CD4-positive, alpha-beta T cell (primary cell): ENCODE measurements at regions not wholly inside any gene's neighbourhood (a gene's known extent, or its start where the extent isn't known, plus 50 kb on each side); places are given as distances from the start of the nearest gene placed in this dataset.

Source experiments
- ATAC-seq: fragments of 200-7000 bp; cut with Tn5 transposase; one replicate; pipeline ENCODE4 v1.10.0; 2022; ENCODE audit warnings: mild to moderate bottlenecking; ENCODE audit not compliant: poor library complexity
- CTCF ChIA-PET: fragments of 350-600 bp; sonication (Branson Sonifier 250); formaldehyde crosslinking; loops from one replicate; lab custom pipeline; 2021; ENCODE audit warnings: antibody characterized with exemption, inconsistent platforms; lab: Charles Lee
- POLR2A ChIA-PET: fragments of 350-600 bp; sonication (Branson Sonifier 250); formaldehyde crosslinking; loops from one replicate; lab custom pipeline; 2021; ENCODE audit warnings: antibody characterized with exemption, inconsistent platforms; lab: Charles Lee
- DNase-seq, 14 experiments: peaks; one replicate each; pipeline ENCODE4 v3.0.0-alpha.2; 2013 to 2020; ENCODE audit warnings: mixed read lengths in 2 of 14
- H3K27ac ChIP-seq, 2 donors: one replicate each; pipeline versions ENCODE4 v1.5.1 to v1.7.0; 2013; ENCODE audit warnings: low read length in 2 of 2, low read depth in 1 of 2, mild to moderate bottlenecking in 1 of 2
- H3K27me3 ChIP-seq, 2 experiments: 1 replicate in 1 of 2; 2 replicates in 1 of 2; pipeline versions ENCODE4 v1.6.1 to v1.7.0; 2013; ENCODE audit warnings: low read length in 2 of 2, control low read depth in 1 of 2, mild to moderate bottlenecking in 1 of 2, moderate library complexity in 1 of 2; ENCODE audit not compliant: insufficient read depth in 2 of 2, control insufficient read depth in 1 of 2
- H3K36me3 ChIP-seq: one replicate; pipeline ENCODE4 v1.6.1; 2013; ENCODE audit warnings: low read length, control low read depth; ENCODE audit not compliant: insufficient read depth
- H3K4me1 ChIP-seq: one replicate; pipeline ENCODE4 v1.6.1; 2013; ENCODE audit warnings: low read length, control low read depth; ENCODE audit not compliant: insufficient read depth
- H3K4me3 ChIP-seq: one replicate; pipeline ENCODE4 v1.5.1; 2013; ENCODE audit warnings: mild to moderate bottlenecking, low read length, moderate library complexity
- H3K9me3 ChIP-seq, 2 experiments: 1 replicate in 1 of 2; 2 replicates in 1 of 2; pipeline versions ENCODE4 v1.6.1 to v1.7.0; 2013; ENCODE audit warnings: low read length in 2 of 2, mild to moderate bottlenecking in 2 of 2, control low read depth in 1 of 2, moderate library complexity in 1 of 2; ENCODE audit not compliant: control insufficient read depth in 1 of 2, insufficient read depth in 1 of 2
- H3K27ac Mint-ChIP-seq: one replicate; pipeline ENCODE4 v1.8.0; 2020; ENCODE audit warnings: mixed read lengths
- H3K27me3 Mint-ChIP-seq: one replicate; pipeline ENCODE4 v1.8.0; 2021; ENCODE audit warnings: mixed read lengths
- H3K36me3 Mint-ChIP-seq: one replicate; pipeline ENCODE4 v1.8.0; 2021; ENCODE audit warnings: low read depth, mixed read lengths
- H3K4me1 Mint-ChIP-seq: one replicate; pipeline ENCODE4 v1.8.0; 2021; ENCODE audit warnings: low read depth, mixed read lengths
- H3K4me3 Mint-ChIP-seq: one replicate; pipeline ENCODE4 v1.8.0; 2020; ENCODE audit warnings: mild to moderate bottlenecking, mixed read lengths
- H3K9me3 Mint-ChIP-seq: one replicate; pipeline ENCODE4 v1.8.0; 2020; ENCODE audit warnings: mixed read lengths
- CTCF ChIP-seq: fragments of 200-600 bp; IDR thresholded peaks from one replicate; pipeline ENCODE4 v1.8.0; 2022; ENCODE audit warnings: antibody characterized with exemption, mild to moderate bottlenecking
- intact Hi-C, 2 experiments: fragments of 100-400 bp; cut with DNase I in 1 of 2; cut with micrococcal nuclease in 1 of 2; formaldehyde crosslinking; loops; one replicate each; pipeline versions ENCODE4 v1.15.1 to v1.9.0; 2023 to 2025; cut with DNase I, micrococcal nuclease

DNA sequence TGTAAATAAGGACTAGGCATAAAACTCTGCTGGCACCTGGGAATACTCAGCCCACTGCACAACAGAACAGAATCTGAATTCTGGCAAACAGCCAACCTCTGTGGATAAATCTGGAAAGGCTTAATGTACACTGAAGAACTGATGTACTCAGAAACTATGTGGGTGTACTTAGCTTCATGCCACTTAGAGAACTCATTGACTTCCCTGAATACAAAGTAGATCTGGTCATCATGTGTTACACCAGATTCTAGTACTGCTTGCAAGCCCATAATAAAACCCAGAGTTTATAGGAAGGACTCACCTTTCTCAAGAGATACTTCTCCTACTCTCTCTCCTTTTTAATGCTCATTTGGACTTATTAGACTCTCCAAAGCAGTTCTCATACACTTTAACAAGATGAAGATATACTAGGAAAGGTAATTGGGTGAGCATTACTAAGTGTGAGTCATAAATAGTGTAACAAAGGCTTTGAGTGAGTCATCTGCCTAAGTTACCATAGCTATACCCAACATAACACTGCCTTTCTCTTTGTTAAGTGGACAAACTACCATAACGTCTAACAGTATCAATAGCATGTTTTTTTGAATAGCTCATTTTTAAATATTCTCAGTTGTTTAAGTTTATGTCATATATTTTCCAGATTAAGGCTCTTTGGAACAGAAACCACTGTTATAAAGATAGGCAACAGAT lies 309.1 kb downstream of the MDFIC start:
- intact Hi-C loops: no loop called here
- H3K9me3 Mint-ChIP-seq: peaks cover 5% of the 10 kb centered on the region
- no peak for TF ChIP-seq CTCF
- Histone ChIP-seq H3K4me1 (peaks cover 17% of the 10 kb centered on the region), H3K27me3 (no peaks in the 10 kb centered on the region), H3K9me3 (peaks cover 0 to 6% of the 10 kb centered on the region in 2 experiments), H3K36me3 (no peaks in the 10 kb centered on the region), H3K4me3 (no peak overlapping the region), H3K27ac (peak overlapping the region in 1 of 2 donors; percentile 8)
- peak overlapping the region; percentile 74 for H3K27ac Mint-ChIP-seq
- no peak overlapping the region for H3K4me3 Mint-ChIP-seq
- peak; percentile 83 for ATAC-seq
- ChIA-PET CTCF (interaction anchor here (2.0 to 2.1 kb wide), 2 partner anchors 9 to 13 kb away, joined by 5 to 7 read pairs; no protein-coding TSS in a partner anchor), POLR2A (interaction anchor here (0.6 kb wide), 1 partner anchor 95 kb away, joined by 3 read pairs; no protein-coding TSS in a partner anchor)
- peak in 3 of 14 experiments; percentile 45 to 52 (median 47) for DNase-seq
- H3K27me3 Mint-ChIP-seq: no peaks in the 10 kb centered on the region
- no peaks in the 10 kb centered on the region for H3K36me3 Mint-ChIP-seq
- H3K4me1 Mint-ChIP-seq: peaks cover 23% of the 10 kb centered on the region

- Mint-ChIP-seq H3K27ac (peak overlapping the region; percentile 86), H3K36me3 (no peaks in the 10 kb centered on the region), H3K9me3 (no peaks in the 10 kb centered on the region), H3K4me3 (peak overlapping the region; percentile 36), H3K27me3 (no peaks in the 10 kb centered on the region), H3K4me1 (peaks cover 23% of the 10 kb centered on the region)
- Histone ChIP-seq H3K27me3 (no peaks in the 10 kb centered on the region), H3K36me3 (no peaks in the 10 kb centered on the region), H3K4me1 (peaks cover 17% of the 10 kb centered on the region), H3K9me3 (no peaks in the 10 kb centered on the region), H3K27ac (peak overlapping the region in 1 of 2 donors; percentile 31), H3K4me3 (no peak overlapping the region)
- no peak for TF ChIP-seq CTCF
- DNase-seq (peak in 5 of 14 experiments; percentile 3 to 74 (median 67)), ATAC-seq (peak; percentile 52)
- ChIA-PET CTCF (interaction anchor here (2.0 to 2.1 kb wide), 2 partner anchors 10 to 12 kb away, joined by 5 to 7 read pairs; no protein-coding TSS in a partner anchor), POLR2A (interaction anchor here (0.6 to 1.2 kb wide), 3 partner anchors 73 to 232 kb away, joined by 3 read pairs; no protein-coding TSS in a partner anchor)
- intact Hi-C loops: no loop called here
Measured at GRCh38 chr7:115229401-115230105, 307.7 kb downstream of the MDFIC start.

GRCh38 chr7:115227473-115228235 lies 305.8 kb downstream of the MDFIC start:
- no peaks in the 10 kb centered on the region for H3K36me3 Mint-ChIP-seq
- intact Hi-C loops: no loop called here
- Histone ChIP-seq H3K36me3 (no peaks in the 10 kb centered on the region), H3K4me3 (no peak overlapping the region), H3K27ac (no peak overlapping the region), H3K27me3 (no peaks in the 10 kb centered on the region), H3K4me1 (peaks cover 17% of the 10 kb centered on the region), H3K9me3 (no peaks in the 10 kb centered on the region)
- ChIA-PET POLR2A (no interaction called here), CTCF (no interaction called here)
- ATAC-seq (no peak), DNase-seq (no peak)
- peaks cover 23% of the 10 kb centered on the region for H3K4me1 Mint-ChIP-seq
- no peak overlapping the region for H3K27ac Mint-ChIP-seq
- no peaks in the 10 kb centered on the region for H3K9me3 Mint-ChIP-seq
- H3K4me3 Mint-ChIP-seq: no peak overlapping the region
- H3K27me3 Mint-ChIP-seq: no peaks in the 10 kb centered on the region
- TF ChIP-seq CTCF: no peak
